GM12891 (cell line): ENCODE measurements at regions not wholly inside any gene's neighbourhood (a gene's known extent, or its start where the extent isn't known, plus 50 kb on each side); places are given as distances from the start of the nearest gene placed in this dataset.

ENCODE experiments used
- PAX5 ChIP-seq: IDR thresholded peaks from 2 replicates; pipeline ENCODE4 v1.6.1; 2011; ENCODE audit warnings: low read length, moderate library complexity, mild to moderate bottlenecking; ENCODE audit not compliant: insufficient read depth, severe bottlenecking
- POLR2A ChIP-seq: IDR thresholded peaks from 2 replicates; pipeline ENCODE4 v1.6.1; 2011; ENCODE audit warnings: low read depth, low read length, control low read depth
- POLR2AphosphoS5 ChIP-seq: IDR thresholded peaks from 2 replicates; pipeline ENCODE4 v1.6.1; 2011; ENCODE audit warnings: low read depth, low read length, control low read depth
- TAF1 ChIP-seq: IDR thresholded peaks from 2 replicates; pipeline ENCODE4 v1.6.1; 2011; ENCODE audit warnings: low read depth, low read length, control low read depth

GRCh38 chr12:126424696-126425095, 1359.5 kb downstream of the AACS start:
- no peak for TF ChIP-seq POLR2AphosphoS5
- no peak for TF ChIP-seq POLR2A
- TF ChIP-seq PAX5, result no peak
- TF ChIP-seq TAF1, result no peak
